ENCODE measurements at regions not wholly inside any gene's neighbourhood (a gene's known extent, or its start where the extent isn't known, plus 50 kb on each side); places are given as distances from the start of the nearest gene placed in this dataset.
"Not testable (repeated sequence)": the region's sequence is repeated elsewhere in the genome, so short reads cannot be mapped to it uniquely, and the experiment has no call there.

DNA sequence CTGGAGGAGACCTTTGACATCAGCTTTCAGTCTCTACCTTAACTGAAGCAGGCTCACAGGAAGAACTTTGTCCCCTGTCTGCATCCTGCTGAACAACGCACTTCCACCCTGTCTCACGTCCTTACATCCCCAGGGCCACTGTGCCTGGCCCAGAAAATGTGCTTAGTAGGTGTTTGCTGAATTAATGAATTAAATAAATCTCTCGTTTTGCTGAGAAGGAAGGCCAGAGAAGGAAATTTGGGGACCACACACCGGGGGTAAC is 54.3 kb upstream of the CREB3L1 start:
- no peak for DNase-seq (ENCODE audit: low spot score)

DNA sequence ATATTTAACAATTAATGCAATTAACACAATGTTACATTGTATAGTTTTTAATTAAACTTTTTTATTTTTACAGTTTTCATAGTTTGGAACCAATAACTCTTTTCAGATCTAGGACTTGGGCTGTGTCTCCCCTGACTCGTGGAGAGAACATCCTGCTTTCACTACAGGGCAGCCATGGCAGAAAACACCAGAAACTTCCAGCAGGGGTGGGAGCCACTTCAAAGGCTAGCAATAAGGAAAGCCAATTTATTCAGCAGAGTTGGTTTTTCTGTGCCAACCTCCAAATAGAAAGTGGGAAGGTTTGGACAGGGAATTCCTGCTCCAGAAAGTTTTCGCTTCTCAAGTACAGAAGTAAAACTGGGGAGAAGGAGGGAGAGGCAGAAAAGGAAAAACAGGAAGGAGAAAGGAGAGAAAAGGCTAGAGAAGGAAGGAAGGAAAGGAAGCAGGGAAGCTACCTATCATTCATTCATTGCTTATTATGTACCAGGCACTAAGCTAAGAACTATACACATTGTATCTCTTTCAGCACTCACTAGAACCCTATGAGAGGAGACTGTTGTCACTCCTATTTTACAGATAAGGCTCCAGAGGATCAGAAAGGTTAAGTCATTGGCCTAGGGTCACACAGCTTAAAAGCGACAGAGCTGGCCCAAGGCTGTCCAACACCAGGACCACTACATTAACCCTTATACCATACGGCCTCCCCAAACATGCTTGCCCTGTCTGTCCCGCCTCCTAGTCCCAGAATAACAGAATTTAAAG is 54.8 kb upstream of the CREB3L1 start:
- DNase-seq (ENCODE audit: low spot score), result peak; percentile 38

DNA sequence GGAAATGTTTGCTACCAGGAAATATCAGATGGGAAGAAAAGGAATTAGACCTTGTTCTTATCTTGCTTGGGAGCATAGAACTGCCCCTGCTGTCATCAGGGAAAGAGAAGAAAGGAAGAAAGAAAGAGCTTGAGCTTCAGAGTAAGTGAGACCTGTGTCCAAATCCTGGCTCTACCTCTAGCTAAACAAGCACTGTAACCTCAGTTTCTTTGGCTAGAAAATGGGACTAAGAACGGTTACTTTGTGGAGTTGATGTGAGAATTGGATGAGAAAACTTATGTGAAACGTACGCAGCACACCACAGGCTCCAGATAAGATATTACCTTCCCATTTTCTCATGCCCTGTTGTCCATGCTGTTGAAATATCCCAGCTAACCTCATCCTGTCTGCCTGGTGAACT is 57.1 kb upstream of the CREB3L1 start:
- no peak for DNase-seq (ENCODE audit: low spot score)

DNA sequence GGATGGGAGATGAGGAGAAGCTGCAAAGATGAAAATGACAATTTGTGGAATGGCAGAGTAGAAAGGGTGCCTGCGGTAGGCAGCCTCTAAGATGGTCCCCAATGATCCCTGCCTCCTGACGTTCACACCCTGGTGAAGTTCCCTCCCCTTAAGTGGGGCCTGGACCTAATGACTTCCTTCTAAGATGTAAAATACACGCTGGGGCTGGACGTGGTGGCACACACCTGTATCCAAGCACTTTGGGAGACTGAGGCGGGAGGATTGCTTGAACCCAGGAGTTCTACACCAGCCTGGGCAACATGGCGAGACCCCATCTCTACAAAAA is 60.7 kb upstream of the CREB3L1 start:
- DNase-seq (ENCODE audit: low spot score), result no peak

GRCh38 chr11:46216019-46216764 is 61.3 kb upstream of the CREB3L1 start:
- no peak for DNase-seq (ENCODE audit: low spot score)

DNA sequence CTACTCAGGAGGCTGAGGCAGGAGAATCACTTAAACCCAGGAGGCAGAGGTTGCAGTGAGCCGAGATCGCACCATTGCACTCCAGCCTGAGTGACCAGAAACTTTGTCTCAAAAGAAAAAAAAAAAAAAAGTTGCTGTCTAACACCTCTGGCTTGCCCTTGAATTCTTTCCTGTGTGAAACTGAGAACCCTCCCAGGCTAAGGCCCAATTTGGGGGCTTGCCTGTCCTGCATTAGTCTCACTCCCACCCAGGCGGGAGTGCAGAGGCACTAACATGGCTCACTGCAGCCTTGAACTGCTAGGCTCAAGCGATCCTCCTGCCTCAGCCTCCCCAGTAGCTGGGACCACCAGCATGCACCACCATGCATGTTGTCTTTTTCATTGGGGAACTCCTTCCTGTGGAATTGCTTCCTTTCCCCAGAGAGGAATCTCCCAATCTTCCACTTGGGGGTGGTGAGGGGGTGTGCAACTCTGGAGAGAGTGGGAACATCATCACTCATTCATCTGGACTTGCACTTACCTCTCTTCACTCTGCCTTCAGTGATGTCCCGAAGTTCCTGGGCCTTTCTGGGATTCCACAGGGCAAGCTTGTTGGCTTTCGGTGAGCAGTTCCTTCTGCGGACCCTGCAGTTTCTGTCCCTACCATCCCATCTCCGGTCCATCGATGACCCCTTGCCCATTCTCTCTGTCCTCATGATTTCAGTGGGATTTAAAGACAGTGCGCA is 62.1 kb upstream of the CREB3L1 start:
- DNase-seq (ENCODE audit: low spot score), result no peak

DNA sequence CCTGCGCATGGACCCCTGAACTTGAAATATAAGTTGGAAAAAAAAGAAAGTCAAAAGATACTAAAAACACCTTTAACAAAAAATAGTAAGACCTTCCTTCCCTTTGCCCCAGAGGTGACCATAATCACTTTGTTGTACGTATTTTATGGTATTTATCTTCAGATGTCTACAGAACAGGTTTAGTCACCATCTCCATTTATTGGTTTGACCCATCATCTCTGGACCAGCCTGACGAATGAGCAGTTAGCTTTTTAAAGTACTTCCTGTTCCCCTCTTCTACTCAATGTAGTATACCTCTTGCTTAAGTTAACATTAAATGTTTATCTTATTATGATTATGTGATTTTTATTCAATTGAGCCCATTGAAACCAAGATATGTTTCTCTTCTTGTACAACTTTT is 64.7 kb upstream of the CREB3L1 start:
- no peak for DNase-seq (ENCODE audit: low spot score)

GRCh38 chr11:46210856-46211255 is 66.6 kb upstream of the CREB3L1 start:
- no peak for DNase-seq (ENCODE audit: low spot score)

- peak; percentile 34 for DNase-seq (ENCODE audit: low spot score)
These were observed 67.3 kb upstream of the CREB3L1 start for GRCh38 chr11:46210133-46210636.

DNA sequence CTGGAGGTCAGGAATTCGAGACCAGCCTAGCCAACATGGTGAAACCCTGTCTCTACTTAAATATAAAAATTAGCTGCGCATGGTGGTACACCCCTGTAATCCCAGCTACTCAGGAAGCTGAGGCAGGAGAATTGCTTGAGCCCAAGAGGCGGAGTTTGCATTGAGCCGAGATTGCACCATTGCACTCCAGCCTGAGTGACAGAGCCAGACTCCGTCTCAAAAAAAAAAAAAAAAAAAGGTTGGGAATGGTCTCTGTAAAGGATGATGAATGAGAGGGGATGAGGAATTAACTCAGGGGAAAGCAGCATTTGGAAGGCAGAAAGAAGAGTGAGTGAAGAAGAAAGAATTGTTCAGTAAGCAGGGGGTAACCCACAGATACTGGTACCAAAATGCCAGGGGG is 67.8 kb upstream of the CREB3L1 start:
- DNase-seq (ENCODE audit: low spot score), result not testable (repeated sequence)

DNA sequence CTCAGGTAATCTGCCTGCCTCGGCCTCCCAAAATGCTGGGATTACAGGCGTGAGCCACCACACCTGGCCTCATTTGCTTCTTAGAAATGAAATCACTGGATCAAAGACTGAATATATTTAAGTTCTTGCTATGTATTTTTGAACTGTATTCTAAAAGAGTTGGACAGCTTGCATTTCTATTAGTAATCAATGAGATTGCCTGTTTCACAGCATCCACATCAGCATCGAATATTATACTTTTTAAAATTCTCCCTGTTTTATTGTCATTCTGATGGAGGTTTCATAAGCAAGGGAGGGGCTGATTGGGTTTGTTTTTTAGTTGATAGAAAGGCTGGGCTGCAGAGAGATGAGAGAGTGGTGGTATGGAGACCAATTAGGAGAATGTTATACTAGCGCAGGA is 68.7 kb upstream of the CREB3L1 start:
- DNase-seq (ENCODE audit: low spot score), result no peak

- DNase-seq (ENCODE audit: low spot score), result no peak
These were observed 70.2 kb upstream of the CREB3L1 start for GRCh38 chr11:46207270-46207669.

DNA sequence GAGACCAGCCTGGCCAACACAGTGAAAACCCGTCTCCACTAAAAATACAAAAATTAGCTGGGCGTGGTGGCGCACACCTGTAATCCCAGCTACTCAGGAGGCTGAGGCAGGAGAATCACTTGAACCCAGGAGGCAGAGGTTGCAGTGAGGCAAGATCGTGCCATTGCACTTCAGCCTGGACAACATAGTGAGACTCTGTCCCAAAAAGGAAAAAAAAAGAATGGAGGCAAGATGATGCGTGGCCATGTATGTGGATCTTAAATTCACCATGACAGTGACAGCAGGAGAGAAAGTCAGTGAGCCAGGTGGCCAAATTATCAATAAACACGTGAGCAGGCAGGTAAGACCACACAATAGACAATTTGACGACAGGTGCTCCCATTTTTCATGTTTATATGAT is 73.0 kb upstream of the CREB3L1 start:
- not testable (repeated sequence) for DNase-seq (ENCODE audit: low spot score)

- no peak for DNase-seq (ENCODE audit: low spot score)
These were observed 73.7 kb upstream of the CREB3L1 start for GRCh38 chr11:46203746-46204145.

- DNase-seq (ENCODE audit: low spot score), result no peak
These were observed 74.6 kb upstream of the CREB3L1 start for GRCh38 chr11:46202696-46203391.

- no peak for DNase-seq (ENCODE audit: low spot score)
These were observed 75.3 kb upstream of the CREB3L1 start for GRCh38 chr11:46202149-46202548.

GRCh38 chr11:46200537-46201281 is 76.8 kb upstream of the CREB3L1 start:
- no peak for DNase-seq (ENCODE audit: low spot score)

- DNase-seq (ENCODE audit: low spot score), result no peak
These were observed 77.3 kb upstream of the PHF21A start for GRCh38 chr11:46198245-46199240.

- no peak for DNase-seq (ENCODE audit: low spot score)
These were observed 76.2 kb upstream of the PHF21A start for GRCh38 chr11:46197421-46197820.

- DNase-seq (ENCODE audit: low spot score), result no peak
These were observed 66.8 kb upstream of the PHF21A start for GRCh38 chr11:46188017-46188416.

GRCh38 chr11:46183819-46184218 is 62.6 kb upstream of the PHF21A start:
- DNase-seq (ENCODE audit: low spot score), result no peak
